ENCODE measurements at regions not wholly inside any gene's neighbourhood (a gene's known extent, or its start where the extent isn't known, plus 50 kb on each side); places are given as distances from the start of the nearest gene placed in this dataset.

GRCh38 chr2:21920721-21921120 is 797.0 kb downstream of the TDRD15 start:
- Histone ChIP-seq H3K36me3 (no peaks in the 10 kb centered on the region), H3K9me3 (peaks cover 0 to 14% (median 13%) of the 10 kb centered on the region in 3 donors), H3K27ac (no peak overlapping the region), H3K4me1 (no peaks in the 10 kb centered on the region), H3K27me3 (no peaks in the 10 kb centered on the region), H3K4me3 (no peak overlapping the region)
- intact Hi-C loops (cut with DNase I; ENCODE audit: low total_unique reads) = no loop called here
- TF ChIP-seq CTCF (IDR thresholded peaks at IDR 0.05) = no peak
- DNase-seq = no peak

- intact Hi-C loops (cut with DNase I; ENCODE audit: low total_unique reads) = no loop called here
- no peaks in the 10 kb centered on the region for H3K36me3 ChIP-seq
- no peaks in the 10 kb centered on the region for H3K27me3 ChIP-seq
- TF ChIP-seq CTCF (IDR thresholded peaks at IDR 0.05) = no peak
- DNase-seq = no peak
- no peaks in the 10 kb centered on the region for H3K4me1 ChIP-seq
- peaks cover 0 to 20% (median 18%) of the 10 kb centered on the region in 3 donors for H3K9me3 ChIP-seq
- no peak overlapping the region for H3K27ac ChIP-seq
- H3K4me3 ChIP-seq = no peak overlapping the region
These were observed 801.0 kb downstream of the TDRD15 start for GRCh38 chr2:21924640-21925285.

- intact Hi-C loops (cut with DNase I; ENCODE audit: low total_unique reads) = no loop called here
- Histone ChIP-seq H3K4me1 (no peaks in the 10 kb centered on the region), H3K9me3 (peaks cover 0 to 20% (median 18%) of the 10 kb centered on the region in 3 donors), H3K27me3 (no peaks in the 10 kb centered on the region), H3K27ac (no peak overlapping the region), H3K36me3 (no peaks in the 10 kb centered on the region), H3K4me3 (no peak overlapping the region)
- no peak for DNase-seq
- no peak for TF ChIP-seq CTCF (IDR thresholded peaks at IDR 0.05)
These were observed 804.5 kb downstream of the TDRD15 start for GRCh38 chr2:21928292-21928691.

- Histone ChIP-seq H3K9me3 (peaks cover 0 to 9% (median 9%) of the 10 kb centered on the region in 3 donors), H3K27me3 (no peaks in the 10 kb centered on the region), H3K36me3 (no peaks in the 10 kb centered on the region), H3K4me3 (no peak overlapping the region), H3K4me1 (no peaks in the 10 kb centered on the region), H3K27ac (no peak overlapping the region)
- no peak for TF ChIP-seq CTCF (IDR thresholded peaks at IDR 0.05)
- DNase-seq = no peak
- intact Hi-C loops (cut with DNase I; ENCODE audit: low total_unique reads) = no loop called here
These were observed 806.5 kb downstream of the TDRD15 start for GRCh38 chr2:21930226-21930625.

- Histone ChIP-seq H3K27me3 (no peaks in the 10 kb centered on the region), H3K4me3 (no peak overlapping the region), H3K27ac (no peak overlapping the region), H3K4me1 (no peaks in the 10 kb centered on the region), H3K9me3 (no peaks in the 10 kb centered on the region), H3K36me3 (no peaks in the 10 kb centered on the region)
- TF ChIP-seq CTCF (IDR thresholded peaks at IDR 0.05) = no peak
- DNase-seq = no peak
- intact Hi-C loops (cut with DNase I; ENCODE audit: low total_unique reads) = no loop called here
These were observed 816.2 kb downstream of the TDRD15 start for GRCh38 chr2:21939967-21940366.

- intact Hi-C loops (cut with DNase I; ENCODE audit: low total_unique reads) = no loop called here
- H3K4me1 ChIP-seq = no peaks in the 10 kb centered on the region
- TF ChIP-seq CTCF (IDR thresholded peaks at IDR 0.05) = no peak
These were observed 820.8 kb downstream of the TDRD15 start for GRCh38 chr2:21944536-21944935.

More at GRCh38 chr2:21944536-21944935, 820.8 kb downstream of the TDRD15 start:
- no peak for DNase-seq
- Histone ChIP-seq H3K27me3 (no peaks in the 10 kb centered on the region), H3K27ac (no peak overlapping the region), H3K36me3 (no peaks in the 10 kb centered on the region), H3K4me3 (no peak overlapping the region), H3K9me3 (no peaks in the 10 kb centered on the region)
